NCI-H1694 treated with DMSO at 0.1 percent for 48 hours (cell line): ENCODE measurements at regions not wholly inside any gene's neighbourhood (a gene's known extent, or its start where the extent isn't known, plus 50 kb on each side); places are given as distances from the start of the nearest gene placed in this dataset.

Experiments
- DNase-seq: peaks from one replicate; lab custom pipeline; 2025; lab: John Stamatoyannopoulos, UW

DNA sequence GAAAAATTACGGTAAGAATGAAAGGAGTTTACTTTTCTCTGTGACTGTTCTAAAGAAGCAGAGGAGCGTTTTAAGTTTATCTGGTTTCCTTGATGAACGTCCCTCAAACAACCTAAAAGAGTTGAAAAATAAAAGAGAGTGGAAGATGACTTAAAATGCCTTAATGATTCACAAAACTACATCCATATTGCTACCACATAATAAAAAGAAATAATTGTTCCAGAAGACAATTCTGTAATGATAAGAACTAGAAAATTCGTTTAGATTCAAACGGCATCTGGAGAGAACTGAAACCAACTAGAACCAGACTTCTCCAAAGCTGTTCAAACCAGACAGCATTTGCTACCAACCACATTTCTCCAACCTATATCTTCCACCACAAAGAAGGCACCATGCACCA lies 68.1 kb downstream of the TEKT4 start:
- DNase-seq = no peak

DNA sequence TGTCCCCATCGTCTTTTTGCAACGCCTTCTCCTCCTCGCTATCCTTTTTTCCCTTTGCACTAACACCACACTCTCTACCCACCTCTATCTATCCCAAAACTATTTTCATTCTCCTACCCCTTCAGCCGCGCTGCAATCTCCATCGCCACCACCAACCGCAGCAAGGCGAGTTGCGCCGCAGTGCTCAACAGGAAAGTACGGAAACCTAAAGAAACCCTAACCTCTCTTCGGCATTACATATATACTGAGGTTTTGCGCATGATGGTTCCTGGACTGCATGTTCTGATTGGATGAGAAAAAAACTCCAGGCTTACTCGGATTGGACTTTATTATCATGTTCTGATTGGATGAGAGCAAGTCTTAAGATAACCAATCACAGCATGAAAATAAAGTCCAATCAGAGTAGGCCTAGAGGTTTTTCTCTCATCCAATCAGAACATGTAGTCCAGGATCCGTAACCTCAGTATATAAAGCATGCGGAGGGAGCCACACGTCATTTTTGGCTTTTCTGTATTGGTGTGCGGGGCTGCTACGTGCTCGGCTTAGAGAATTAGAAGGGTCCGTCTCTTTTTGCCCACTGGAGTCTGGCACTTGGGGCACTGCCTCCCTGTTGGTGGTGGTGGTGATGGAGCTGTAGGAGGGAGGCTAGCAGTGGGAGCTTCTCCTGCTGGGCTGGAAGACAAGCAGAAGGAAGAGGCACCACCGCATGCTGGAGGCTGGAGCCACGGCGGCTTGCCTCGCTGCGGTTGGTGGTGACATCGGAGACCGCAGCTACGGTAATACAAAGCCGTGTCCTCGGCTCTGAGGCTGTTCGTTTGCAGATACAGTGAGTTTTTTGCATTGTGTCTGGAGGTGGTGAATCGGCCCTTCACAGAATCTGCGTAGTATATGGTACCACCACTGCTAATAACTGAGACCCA lies 76.1 kb downstream of the TEKT4 start:
- DNase-seq = no peak

DNA sequence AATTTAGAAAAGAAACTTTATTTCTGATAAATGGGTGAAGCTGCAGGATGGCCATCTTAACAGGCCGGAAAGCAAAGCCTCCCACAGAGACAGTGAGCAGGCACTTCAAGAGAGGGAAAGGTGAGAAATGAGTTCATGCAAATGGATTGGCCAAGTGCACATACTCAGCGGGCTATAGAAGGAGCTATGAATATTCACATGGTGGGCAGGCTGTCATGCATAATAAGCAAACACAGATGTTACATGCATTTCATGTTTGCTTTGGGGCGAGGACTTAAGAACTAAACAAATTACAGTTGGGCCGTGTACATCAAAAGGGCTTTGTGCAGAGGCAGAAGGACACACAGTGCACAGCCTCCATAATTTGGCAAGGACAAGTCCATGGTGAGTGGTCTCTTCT lies 69.8 kb upstream of the MAL start:
- DNase-seq = no peak

DNA sequence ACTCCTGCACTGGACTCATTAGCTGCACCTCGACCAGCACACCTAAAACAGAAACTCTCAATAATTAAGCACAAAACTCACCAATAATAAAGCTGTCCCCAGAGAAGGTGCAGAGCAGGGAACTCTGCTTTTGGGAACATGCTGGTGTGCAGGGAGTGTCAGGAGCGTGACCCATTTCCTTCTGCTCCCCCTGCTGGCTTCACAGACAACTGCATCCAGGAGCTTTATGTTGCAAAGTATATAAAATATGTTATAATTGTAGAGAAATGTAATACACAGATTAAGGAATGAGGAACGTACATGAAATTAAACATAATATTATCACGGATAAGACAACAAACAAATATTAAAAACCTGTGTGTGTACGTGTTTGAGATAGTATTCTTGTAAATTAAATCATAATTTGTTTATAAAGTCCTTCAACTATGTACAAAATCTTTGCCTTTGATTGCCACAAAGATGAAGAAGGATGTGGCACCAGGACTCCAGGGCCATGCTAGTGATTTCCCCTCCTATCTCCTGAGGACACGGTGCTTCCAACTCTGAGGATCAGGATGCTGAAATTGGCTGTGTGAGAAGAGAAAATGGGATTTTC lies 68.6 kb upstream of the MAL start:
- DNase-seq = peak; percentile 11

DNA sequence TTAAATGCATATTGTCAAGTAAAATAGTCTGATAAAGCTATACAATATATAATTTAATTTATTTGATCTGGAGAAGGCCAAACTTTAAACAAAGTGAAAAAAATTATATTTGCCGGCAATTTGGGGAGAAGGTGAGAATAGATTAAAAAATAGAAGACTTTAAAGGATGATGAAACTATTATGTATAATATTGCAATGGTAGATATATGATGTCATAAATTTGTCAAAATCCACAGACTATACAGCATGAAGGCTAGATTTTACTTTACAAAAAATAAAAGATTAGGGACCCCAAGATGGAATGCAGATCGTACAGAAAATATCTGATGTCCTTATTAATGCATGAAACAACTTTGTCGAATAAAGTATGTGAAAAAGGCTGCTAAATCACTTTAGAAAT lies 67.3 kb upstream of the MAL start:
- DNase-seq = no peak

DNA sequence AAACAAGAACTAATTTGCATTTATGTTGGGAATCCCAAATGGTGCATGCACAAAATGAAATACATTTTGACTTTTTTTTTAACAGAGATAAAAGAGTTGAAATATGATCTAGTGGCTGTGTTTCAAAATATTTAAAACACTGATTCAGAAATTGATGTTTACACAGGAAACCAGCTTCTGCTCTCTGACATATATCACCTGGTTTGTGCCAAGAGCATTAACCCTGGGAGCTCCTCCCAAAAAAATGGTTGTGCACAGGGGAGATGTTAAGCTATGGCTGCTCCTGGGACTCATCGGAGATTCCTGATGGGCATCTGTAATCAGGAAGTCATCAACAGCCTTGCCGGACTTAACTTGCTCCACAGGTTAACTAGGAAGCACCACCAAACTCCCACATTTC lies 65.2 kb upstream of the MAL start:
- no peak for DNase-seq

DNA sequence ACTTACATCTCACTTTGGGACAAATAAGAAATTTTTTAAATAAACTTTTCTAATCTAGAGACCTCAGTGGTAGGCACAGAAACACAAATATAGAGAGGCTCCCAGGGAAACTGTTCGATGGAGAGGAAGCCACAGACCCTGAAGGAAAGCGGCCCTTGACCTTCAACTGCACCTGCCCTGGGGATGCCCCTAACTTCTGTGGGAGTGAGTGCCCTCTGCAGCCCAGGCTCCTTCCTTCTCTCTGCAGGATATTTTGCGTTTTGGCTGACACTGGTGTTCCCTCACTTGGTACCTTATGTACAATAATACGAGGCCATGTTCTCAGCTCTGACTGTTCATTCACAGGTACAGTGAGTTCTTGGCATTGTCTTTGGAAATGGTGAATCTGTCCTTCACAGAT lies 64.8 kb upstream of the MAL start:
- DNase-seq = no peak

DNA sequence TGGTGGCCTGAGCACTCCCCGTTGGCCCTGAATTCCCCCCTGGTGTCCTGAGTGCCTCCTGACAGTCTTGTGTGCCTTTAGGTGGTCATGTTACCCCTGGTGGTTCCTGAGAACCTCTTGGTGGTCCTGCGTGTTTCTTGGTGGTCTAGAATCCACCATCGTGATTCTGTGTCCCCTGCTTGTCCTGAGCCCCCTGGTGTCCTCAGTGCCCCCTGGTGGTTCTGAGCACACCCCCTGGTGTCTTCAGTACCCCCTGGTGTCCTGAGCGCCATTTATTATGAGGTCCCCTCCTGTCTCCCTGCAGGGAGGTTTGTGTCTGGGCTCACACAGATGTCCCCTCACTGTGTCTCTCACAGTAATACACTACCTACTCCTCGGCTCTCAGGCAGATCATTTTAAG lies 61.3 kb upstream of the MAL start:
- DNase-seq = no peak

DNA sequence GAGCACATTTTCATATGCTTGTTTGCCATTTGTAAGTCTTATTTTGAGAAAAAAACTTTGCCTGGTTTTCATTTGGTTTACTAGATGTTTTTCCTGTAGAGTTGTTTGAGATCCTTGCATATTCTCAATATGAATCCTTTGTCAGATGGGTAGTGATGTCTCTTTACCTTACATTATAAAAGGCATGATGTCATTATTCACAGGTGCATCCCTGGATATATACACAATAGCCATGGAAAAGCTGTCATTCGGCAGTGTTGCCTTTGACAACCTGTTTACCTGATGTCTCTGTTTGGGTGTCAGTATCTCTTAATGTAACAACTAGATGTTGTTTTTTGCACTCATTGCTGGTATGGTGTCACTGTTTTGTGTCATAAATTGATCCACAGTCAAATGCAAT lies 58.8 kb upstream of the MAL start:
- no peak for DNase-seq

DNA sequence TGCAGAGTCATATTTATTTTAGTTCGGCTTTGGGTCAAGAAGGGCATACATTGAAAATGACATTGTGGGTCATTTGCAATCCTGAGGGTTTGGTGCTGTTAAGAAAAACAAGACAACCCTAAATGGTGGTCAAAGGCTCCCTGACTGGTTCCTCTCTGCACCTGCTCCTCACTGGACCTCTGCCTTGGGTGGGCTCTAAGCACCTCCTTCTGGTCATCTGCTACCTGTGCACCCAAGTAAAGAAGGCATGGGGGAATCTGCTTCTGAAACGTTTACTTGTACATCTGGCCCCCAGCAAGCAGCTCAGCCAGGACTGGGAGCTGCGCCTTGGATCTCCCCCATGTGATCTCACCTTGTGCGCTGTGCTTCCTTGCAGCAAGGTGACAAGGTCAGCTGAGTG lies 55.2 kb upstream of the MAL start:
- no peak for DNase-seq
